Thymus (tissue), 11 donors: ENCODE measurements at regions not wholly inside any gene's neighbourhood (a gene's known extent, or its start where the extent isn't known, plus 50 kb on each side); places are given as distances from the start of the nearest gene placed in this dataset.
"Not testable (repeated sequence)": the region's sequence is repeated elsewhere in the genome, so short reads cannot be mapped to it uniquely, and the experiment has no call there.

Source experiments
- DNase-seq, 9 donors: peaks; one replicate each; pipeline ENCODE4 v3.0.0-alpha.2; 2013; ENCODE audit warnings: low spot score in 9 of 9, low read depth in 6 of 9, missing footprints in 1 of 9
- H3K27ac ChIP-seq, 2 donors: one replicate each; pipeline ENCODE4 v1.5.1; 2013; ENCODE audit warnings: control low read depth in 1 of 2, low read depth in 1 of 2, low read length in 1 of 2, mild to moderate bottlenecking in 1 of 2, moderate library complexity in 1 of 2
- H3K27me3 ChIP-seq, 2 donors: one replicate each; pipeline ENCODE4 v1.5.1; 2013; ENCODE audit warnings: low read length in 1 of 2; ENCODE audit not compliant: control insufficient read depth in 2 of 2, insufficient read depth in 1 of 2
- H3K36me3 ChIP-seq, 2 donors: one replicate each; pipeline ENCODE4 v1.5.1; 2013; ENCODE audit warnings: low read length in 1 of 2, mild to moderate bottlenecking in 1 of 2, moderate library complexity in 1 of 2; ENCODE audit not compliant: control insufficient read depth in 2 of 2, insufficient read depth in 2 of 2
- H3K4me1 ChIP-seq, 2 donors: one replicate each; pipeline ENCODE4 v1.5.1; 2013; ENCODE audit warnings: low read length in 2 of 2; ENCODE audit not compliant: control insufficient read depth in 2 of 2, insufficient read depth in 2 of 2
- H3K4me3 ChIP-seq, 2 donors: one replicate each; pipeline ENCODE4 v1.5.1; 2013; ENCODE audit warnings: low read length in 2 of 2, control low read depth in 1 of 2, mild to moderate bottlenecking in 1 of 2
- H3K9me3 ChIP-seq, 2 donors: one replicate each; pipeline ENCODE4 v1.5.1; 2013; ENCODE audit warnings: low read length in 1 of 2, mild to moderate bottlenecking in 1 of 2; ENCODE audit not compliant: control insufficient read depth in 2 of 2, insufficient read depth in 1 of 2
- WGBS: extraction: QIAGEN DNeasy Blood & Tissue Kit; methylation state at CpG from one replicate; pipeline ENCODE4 v1.1.7; 2013; 5-methylcytosine and 5-hydroxymethylcytosine counted together
- donor health status: healthy.

DNA sequence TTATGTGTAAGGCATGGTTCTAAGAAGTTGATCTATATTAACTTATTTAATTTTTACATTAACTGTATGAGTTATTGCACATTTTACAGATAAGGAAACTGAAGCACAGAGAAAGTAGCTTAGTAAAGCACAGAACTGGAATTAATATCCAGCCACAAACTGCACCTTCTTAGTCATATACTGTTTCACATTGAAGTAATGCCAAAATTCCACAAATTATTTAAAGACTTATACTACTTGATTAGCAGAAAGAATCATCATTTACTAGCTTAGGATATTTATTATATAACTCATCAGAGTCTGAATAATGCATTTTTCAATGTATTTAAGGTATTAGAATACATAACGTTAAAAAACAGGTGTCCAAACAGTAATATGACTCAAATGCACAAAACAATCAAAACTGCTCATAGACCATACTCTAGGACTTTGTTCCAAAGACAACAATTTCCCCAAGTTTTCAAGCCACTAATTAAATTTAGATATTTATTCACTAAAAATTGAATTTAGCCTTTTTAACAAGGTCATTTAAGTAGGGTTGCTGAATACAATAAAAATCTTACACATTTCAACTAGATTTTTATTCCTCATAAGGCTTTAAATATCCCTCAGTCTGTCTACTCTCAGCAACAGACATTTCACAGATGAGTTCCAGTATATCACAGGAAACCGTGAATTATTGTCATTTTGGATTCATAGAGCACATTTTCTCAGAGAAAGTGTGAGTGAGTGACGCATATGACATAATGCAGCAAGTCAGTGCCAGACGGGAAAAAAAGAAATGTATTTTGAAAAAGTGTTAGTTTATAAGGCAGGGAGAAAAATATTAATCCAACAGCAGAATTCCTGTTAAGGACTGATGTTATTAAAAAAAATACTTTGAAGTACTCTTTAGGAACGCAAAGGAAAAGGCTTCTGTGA is 782.5 kb downstream of the TMTC2 start:
- no peak for DNase-seq
- H3K4me1 ChIP-seq, result no peaks in the 10 kb centered on the region
- H3K4me3 ChIP-seq, result no peak overlapping the region
- H3K27me3 ChIP-seq, result no peaks in the 10 kb centered on the region
- no peak overlapping the region for H3K27ac ChIP-seq
- H3K36me3 ChIP-seq, result no peaks in the 10 kb centered on the region
- WGBS, result 86% methylated on average over 5 of the region's 5 CpGs
- H3K9me3 ChIP-seq, result no peaks in the 10 kb centered on the region

DNA sequence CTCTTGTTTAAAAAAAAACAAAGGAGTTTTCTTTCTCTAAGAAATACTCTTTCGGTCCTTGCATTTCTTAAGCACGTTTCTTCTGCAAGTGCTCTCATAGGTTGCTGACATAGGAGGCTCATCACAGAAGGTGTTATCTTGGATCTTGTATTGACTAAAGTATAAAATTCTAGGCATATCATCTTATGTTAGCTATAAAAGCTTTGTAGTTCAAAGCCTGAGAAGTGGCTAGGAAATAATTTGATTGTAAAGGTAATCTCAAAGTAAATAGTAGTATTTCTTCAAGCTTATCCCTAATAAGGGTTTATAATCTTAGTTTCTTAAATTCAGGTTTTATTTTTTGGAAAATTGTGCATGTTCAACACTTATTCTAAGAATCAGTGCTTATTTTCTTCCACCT is 778.9 kb downstream of the TMTC2 start:
- 72% methylated on average over 2 of the region's 2 CpGs for WGBS
- H3K27ac ChIP-seq, result no peak overlapping the region

DNA sequence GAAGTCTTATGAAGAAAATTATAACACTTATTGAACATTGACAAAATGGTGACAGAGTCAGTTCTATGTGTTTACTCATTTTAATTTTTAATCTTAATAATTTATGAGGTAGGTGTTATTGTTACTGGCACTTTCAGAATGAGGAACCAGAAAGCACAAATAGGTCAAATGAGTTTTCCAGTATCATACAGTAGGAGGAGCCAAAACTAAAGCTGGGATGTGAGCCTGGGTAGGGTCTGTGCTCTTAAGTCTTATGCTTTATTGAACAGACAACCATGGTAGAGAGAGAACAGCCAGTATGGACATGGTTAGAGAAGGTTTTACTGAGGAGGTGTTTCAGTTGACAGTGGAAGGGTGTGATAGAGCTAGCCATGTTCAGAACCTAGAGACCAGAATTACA is 775.7 kb downstream of the TMTC2 start:
- Histone ChIP-seq H3K27ac (no peak overlapping the region), H3K4me1 (no peaks in the 10 kb centered on the region), H3K27me3 (no peaks in the 10 kb centered on the region), H3K36me3 (no peaks in the 10 kb centered on the region), H3K4me3 (no peak overlapping the region), H3K9me3 (no peaks in the 10 kb centered on the region)
- no peak for DNase-seq

More for the DNA sequence above, 778.9 kb downstream of the TMTC2 start:
- H3K9me3 ChIP-seq, result no peaks in the 10 kb centered on the region
- no peaks in the 10 kb centered on the region for H3K36me3 ChIP-seq
- DNase-seq, result no peak
- H3K4me3 ChIP-seq, result no peak overlapping the region
- no peaks in the 10 kb centered on the region for H3K27me3 ChIP-seq
- H3K4me1 ChIP-seq, result no peaks in the 10 kb centered on the region

DNA sequence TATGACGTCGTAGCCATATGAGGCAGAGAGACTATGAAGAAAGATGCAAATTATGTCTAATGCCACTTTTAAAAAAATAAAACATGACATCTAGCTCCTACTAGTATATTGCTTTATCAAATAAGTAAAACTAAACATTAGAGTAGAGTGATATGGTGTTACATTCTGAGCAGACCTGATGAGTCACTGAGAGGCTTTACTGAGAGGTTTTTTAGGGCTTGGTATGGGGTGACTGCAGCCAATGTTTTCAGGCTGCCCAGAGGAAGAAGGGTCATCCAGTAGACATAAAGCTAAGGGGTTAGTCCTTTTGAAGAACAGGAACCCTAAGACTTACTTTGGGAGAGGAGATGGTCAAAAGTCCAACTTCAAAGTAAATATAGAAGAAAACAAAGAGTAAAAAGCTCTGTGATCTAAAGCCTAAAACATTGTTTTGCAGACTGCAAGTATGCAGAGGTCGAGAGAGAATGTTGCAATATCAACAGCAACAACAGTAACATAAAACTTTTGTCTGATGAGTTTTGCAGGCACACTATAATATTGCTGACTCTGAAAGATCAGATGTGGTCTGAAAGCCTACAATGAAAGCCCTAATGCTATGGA is 774.7 kb downstream of the TMTC2 start:
- DNase-seq, result no peak
- Histone ChIP-seq H3K9me3 (no peaks in the 10 kb centered on the region), H3K27ac (no peak overlapping the region), H3K27me3 (no peaks in the 10 kb centered on the region), H3K4me1 (no peaks in the 10 kb centered on the region), H3K36me3 (no peaks in the 10 kb centered on the region), H3K4me3 (no peak overlapping the region)
- WGBS, result 85% methylated on average over 3 of the region's 3 CpGs

DNA sequence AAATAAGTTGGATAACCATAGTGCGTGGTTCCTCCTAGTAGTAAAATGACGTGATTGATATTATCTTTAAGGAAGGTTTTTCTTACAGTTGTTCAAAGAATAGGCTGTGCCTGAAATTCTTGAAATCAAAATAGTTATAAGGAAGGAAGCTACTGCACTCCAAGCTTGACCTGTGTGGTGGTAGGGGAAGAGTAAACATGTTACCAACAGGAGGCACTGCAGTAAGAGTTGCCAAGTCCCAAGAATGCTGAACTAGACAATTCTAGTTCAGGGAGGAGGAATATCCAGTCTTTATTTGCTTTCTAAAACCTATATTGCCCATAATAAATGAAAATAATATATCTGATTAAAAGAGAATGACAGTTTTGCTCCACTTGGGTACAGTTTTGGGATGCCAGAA is 764.5 kb downstream of the TMTC2 start:
- Histone ChIP-seq H3K4me1 (no peaks in the 10 kb centered on the region), H3K36me3 (no peaks in the 10 kb centered on the region), H3K27ac (no peak overlapping the region), H3K27me3 (no peaks in the 10 kb centered on the region), H3K9me3 (peaks cover 0 to 7% of the 10 kb centered on the region in 2 donors), H3K4me3 (no peak overlapping the region)
- WGBS, result 91% methylated on average over 2 of the region's 2 CpGs
- DNase-seq, result no peak

DNA sequence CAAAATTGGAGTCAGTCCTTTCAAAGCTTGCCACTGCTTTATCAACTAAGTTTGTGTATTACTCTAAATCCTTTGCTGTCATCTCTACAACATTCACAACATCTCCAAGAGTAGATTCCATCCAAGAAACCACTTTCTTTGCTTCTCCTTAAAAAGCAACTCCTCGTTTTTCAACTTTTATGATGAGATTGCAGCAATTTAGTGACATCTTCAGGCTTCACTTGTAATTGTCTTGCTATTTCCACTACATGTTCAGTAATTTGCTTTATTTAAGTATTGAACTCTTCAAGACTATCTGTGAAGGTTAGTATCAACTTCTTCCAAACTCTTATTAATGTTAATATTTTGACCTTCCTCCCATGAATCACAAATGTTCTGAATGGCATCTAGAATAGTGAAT is 747.9 kb downstream of the TMTC2 start:
- Histone ChIP-seq H3K9me3 (peaks cover 0 to 10% of the 10 kb centered on the region in 2 donors), H3K36me3 (no peaks in the 10 kb centered on the region), H3K4me1 (no peaks in the 10 kb centered on the region), H3K4me3 (no peak overlapping the region), H3K27ac (no peak overlapping the region), H3K27me3 (no peaks in the 10 kb centered on the region)
- no peak for DNase-seq
- WGBS, result 61% methylated on average over 1 of the region's 1 CpG

DNA sequence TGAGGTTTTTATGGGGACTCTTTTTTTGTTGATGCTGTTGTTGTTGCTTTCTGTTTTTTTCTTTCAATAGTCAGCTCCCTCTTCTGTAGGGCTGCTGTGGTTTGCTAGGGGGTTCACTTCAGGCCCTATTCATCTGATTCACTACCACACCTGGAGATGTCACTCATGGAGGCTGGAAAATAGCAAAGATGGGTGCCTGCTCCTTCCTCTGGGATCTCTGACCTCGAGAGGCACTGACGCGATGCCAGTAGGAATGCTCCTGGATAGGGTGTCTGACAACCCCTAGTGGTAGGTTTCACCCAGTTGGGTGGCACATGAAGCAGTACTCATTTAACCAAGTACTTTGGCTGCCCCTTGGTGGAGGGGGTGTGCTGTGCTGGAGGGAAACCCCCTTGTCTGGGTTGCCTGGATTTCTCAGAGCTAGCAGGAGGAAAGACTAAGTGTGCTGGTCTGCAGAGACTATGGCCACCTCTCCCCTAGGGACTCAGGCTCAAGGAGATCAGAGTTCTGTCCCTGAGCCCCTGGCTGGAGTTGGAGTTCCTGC is 745.5 kb downstream of the TMTC2 start:
- Histone ChIP-seq H3K4me3 (no peak overlapping the region), H3K4me1 (no peaks in the 10 kb centered on the region), H3K27me3 (no peaks in the 10 kb centered on the region), H3K27ac (no peak overlapping the region), H3K9me3 (peaks cover 0 to 10% of the 10 kb centered on the region in 2 donors), H3K36me3 (no peaks in the 10 kb centered on the region)
- no peak for DNase-seq
- WGBS, result 94% methylated on average over 3 of the region's 3 CpGs

DNA sequence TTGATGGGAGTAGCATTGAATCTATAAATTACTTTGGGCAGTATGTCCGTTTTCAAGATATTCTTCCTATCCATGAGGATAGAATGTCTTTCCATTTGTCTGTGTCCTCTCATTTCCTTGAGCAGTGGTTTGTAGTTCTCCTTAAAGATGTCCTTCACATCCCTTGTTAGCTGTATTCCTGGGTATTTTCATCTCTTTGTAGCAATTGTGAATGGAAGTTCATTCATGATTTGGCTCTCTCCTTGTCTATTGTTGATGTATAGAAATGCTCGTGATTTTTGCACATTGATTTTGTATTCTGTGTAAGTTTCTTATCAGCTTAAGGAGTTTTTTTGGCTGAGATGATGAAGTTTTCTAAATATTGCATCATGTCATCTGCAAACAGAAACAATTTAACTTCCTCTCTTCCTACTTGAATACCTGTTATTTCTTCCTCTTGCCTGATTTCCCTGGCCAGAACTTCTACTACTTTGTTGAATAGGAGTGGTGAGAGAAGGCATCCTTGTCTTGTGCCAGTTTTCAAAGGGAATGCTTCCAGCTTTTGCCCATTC is 741.0 kb downstream of the TMTC2 start:
- 98% methylated on average over 2 of the region's 2 CpGs for whole genome bisulfite sequencing
- not testable (repeated sequence) for H3K27me3 ChIP-seq, H3K36me3 ChIP-seq, DNase-seq, H3K4me3 ChIP-seq, H3K9me3 ChIP-seq, H3K27ac ChIP-seq, H3K4me1 ChIP-seq

DNA sequence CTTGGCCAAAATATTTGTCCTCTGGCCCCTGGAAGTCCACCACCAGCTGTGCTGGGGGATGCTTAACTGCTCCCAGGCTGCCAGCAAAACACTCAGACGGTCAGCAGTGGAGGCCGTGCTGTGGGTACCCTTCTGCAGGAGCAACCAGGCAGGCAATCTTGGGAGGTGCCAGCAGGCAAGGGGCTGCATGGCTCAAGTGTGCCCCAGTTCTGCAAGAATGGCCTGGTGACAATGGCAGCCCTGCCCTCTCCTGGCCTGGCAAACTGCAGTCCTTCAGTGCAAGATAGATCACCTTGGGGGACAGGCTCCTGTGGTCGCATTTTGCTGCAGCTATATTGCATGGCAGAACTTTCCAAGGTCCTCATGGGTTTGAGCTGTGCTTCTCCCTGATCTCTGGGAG is 728.3 kb downstream of the TMTC2 start:
- no peak overlapping the region for H3K4me3 ChIP-seq
- no peak overlapping the region for H3K27ac ChIP-seq
- no peaks in the 10 kb centered on the region for H3K4me1 ChIP-seq
- no peaks in the 10 kb centered on the region for H3K36me3 ChIP-seq
- no peak for DNase-seq
- WGBS, result 93% methylated on average over 3 of the region's 3 CpGs
- peaks cover 0 to 9% of the 10 kb centered on the region in 2 donors for H3K9me3 ChIP-seq
- no peaks in the 10 kb centered on the region for H3K27me3 ChIP-seq
